ENCODE measurements at regions not wholly inside any gene's neighbourhood (a gene's known extent, or its start where the extent isn't known, plus 50 kb on each side); places are given as distances from the start of the nearest gene placed in this dataset.

- TF ChIP-seq CTCF (IDR thresholded peaks at IDR 0.05) (no peak), POLR2A (IDR thresholded peaks at IDR 0.05) (no peak)
These were observed 199.7 kb upstream of the SLC27A6 start for GRCh38 chr5:128765448-128766061.

Data from esophagus squamous epithelium (tissue), 4 donors.